Esophagus squamous epithelium (tissue), 5 donors: ENCODE measurements at regions not wholly inside any gene's neighbourhood (a gene's known extent, or its start where the extent isn't known, plus 50 kb on each side); places are given as distances from the start of the nearest gene placed in this dataset.

Experiments
- DNase-seq: peaks from one replicate; lab custom pipeline; 2025; lab: John Stamatoyannopoulos, UW
- H3K27ac ChIP-seq, 4 donors: fragments of 200-600 bp; sonication (generic); one replicate each; pipeline ENCODE4 v1.5.1; 2016 to 2019; ENCODE audit warnings: mild to moderate bottlenecking in 1 of 4
- H3K27me3 ChIP-seq, 4 donors: fragments of 200-600 bp; sonication (generic); 1 replicate in 3 of 4; 2 replicates in 1 of 4; pipeline versions ENCODE4 v1.5.1 to v1.6.0; 2017 to 2021; ENCODE audit warnings: antibody characterized with exemption in 1 of 4
- H3K36me3 ChIP-seq, 3 donors: fragments of 200-600 bp; sonication (generic); one replicate each; pipeline ENCODE4 v1.5.1; 2016 to 2019
- H3K4me1 ChIP-seq, 3 donors: fragments of 200-600 bp; sonication (generic); one replicate each; pipeline ENCODE4 v1.5.1; 2017 to 2019
- H3K4me3 ChIP-seq, 4 donors: fragments of 200-600 bp; sonication (generic); 1 replicate in 3 of 4; 2 replicates in 1 of 4; pipeline ENCODE4 v1.5.1; 2016 to 2019; ENCODE audit warnings: mild to moderate bottlenecking in 2 of 4, moderate library complexity in 1 of 4
- H3K9me3 ChIP-seq, 3 donors: fragments of 200-600 bp; sonication (generic); one replicate each; pipeline ENCODE4 v1.5.1; 2016 to 2019
- CTCF ChIP-seq, 6 experiments: fragments of 450-650 bp in 4 of 6; fragments of 200-600 bp in 2 of 6; sonication (generic) in 2 of 6; IDR thresholded peaks; one replicate each; pipeline ENCODE4 v1.5.1; 2016 to 2019; ENCODE audit warnings: antibody characterized with exemption in 6 of 6, mild to moderate bottlenecking in 4 of 6, moderate library complexity in 4 of 6
- POLR2A ChIP-seq, 4 donors: fragments of 450-650 bp; IDR thresholded peaks; one replicate each; pipeline ENCODE4 v1.6.1; 2017; ENCODE audit warnings: antibody characterized with exemption in 4 of 4, mild to moderate bottlenecking in 4 of 4, moderate library complexity in 3 of 4
- WGBS, 2 donors: methylation state at CpG; one replicate each; pipeline ENCODE4 v1.1.5; 2018; 5-methylcytosine and 5-hydroxymethylcytosine counted together
- intact Hi-C: fragments of 100-400 bp; cut with DNase I; formaldehyde crosslinking; loops from one replicate; pipeline ENCODE4 v1.15.0; 2022
- donor health status: DM: yes; HTN: yes; CAD: no.

GRCh38 chr6:54014440-54014839 is 96.8 kb upstream of the MLIP start:
- H3K27me3 ChIP-seq = no peaks in the 10 kb centered on the region
- 92 to 93% methylated on average over 7 to 8 of the region's 8 CpGs for WGBS, 2 donors
- DNase-seq = no peak
- no peaks in the 10 kb centered on the region for H3K36me3 ChIP-seq
- H3K27ac ChIP-seq = no peak overlapping the region
- H3K4me3 ChIP-seq = no peak overlapping the region
- TF ChIP-seq CTCF (IDR thresholded peaks at IDR 0.05) = no peak
- TF ChIP-seq POLR2A (IDR thresholded peaks at IDR 0.05) = no peak
- no peaks in the 10 kb centered on the region for H3K9me3 ChIP-seq
- intact Hi-C loops = no loop called here
- peaks cover 0 to 6% (median 0%) of the 10 kb centered on the region in 3 donors for H3K4me1 ChIP-seq

- 52 to 65% methylated on average over 2 of the region's 2 CpGs for WGBS, 2 donors
- no peak for DNase-seq
- no peak overlapping the region for H3K27ac ChIP-seq
- H3K36me3 ChIP-seq = no peaks in the 10 kb centered on the region
- no peaks in the 10 kb centered on the region for H3K4me1 ChIP-seq
- no peaks in the 10 kb centered on the region for H3K9me3 ChIP-seq
- H3K4me3 ChIP-seq = no peak overlapping the region
- H3K27me3 ChIP-seq = no peaks in the 10 kb centered on the region
- TF ChIP-seq POLR2A (IDR thresholded peaks at IDR 0.05) (no peak), CTCF (IDR thresholded peaks at IDR 0.05) (no peak)
- intact Hi-C loops = no loop called here
Measured at GRCh38 chr6:54017877-54018276, 93.4 kb upstream of the MLIP start.

- intact Hi-C loops = no loop called here
- TF ChIP-seq POLR2A (IDR thresholded peaks at IDR 0.05) = no peak
- TF ChIP-seq CTCF (IDR thresholded peaks at IDR 0.05) = no peak
- H3K4me1 ChIP-seq = no peaks in the 10 kb centered on the region
- DNase-seq = no peak
- no peak overlapping the region for H3K4me3 ChIP-seq
- 75 to 80% methylated on average over 5 of the region's 5 CpGs for WGBS, 2 donors
- no peaks in the 10 kb centered on the region for H3K36me3 ChIP-seq
- H3K9me3 ChIP-seq = no peaks in the 10 kb centered on the region
- no peaks in the 10 kb centered on the region for H3K27me3 ChIP-seq
- no peak overlapping the region for H3K27ac ChIP-seq
Measured at GRCh38 chr6:54018722-54019121, 92.5 kb upstream of the MLIP start.

- H3K4me3 ChIP-seq = no peak overlapping the region
- no peaks in the 10 kb centered on the region for H3K27me3 ChIP-seq
- no peak overlapping the region for H3K27ac ChIP-seq
- no peaks in the 10 kb centered on the region for H3K9me3 ChIP-seq
- no peaks in the 10 kb centered on the region for H3K4me1 ChIP-seq
- intact Hi-C loops = no loop called here
- no peak for DNase-seq
- TF ChIP-seq POLR2A (IDR thresholded peaks at IDR 0.05) (no peak), CTCF (IDR thresholded peaks at IDR 0.05) (no peak)
- no peaks in the 10 kb centered on the region for H3K36me3 ChIP-seq
Measured at GRCh38 chr6:54019860-54020259, 91.4 kb upstream of the MLIP start.

GRCh38 chr6:54020334-54020733 is 90.9 kb upstream of the MLIP start:
- Histone ChIP-seq H3K27ac (no peak overlapping the region), H3K4me1 (no peaks in the 10 kb centered on the region), H3K27me3 (no peaks in the 10 kb centered on the region), H3K9me3 (no peaks in the 10 kb centered on the region), H3K36me3 (no peaks in the 10 kb centered on the region), H3K4me3 (no peak overlapping the region)
- no peak for DNase-seq
- intact Hi-C loops = no loop called here
- no peak for TF ChIP-seq CTCF (IDR thresholded peaks at IDR 0.05)
- no peak for TF ChIP-seq POLR2A (IDR thresholded peaks at IDR 0.05)
- 64 to 71% methylated on average over 3 of the region's 3 CpGs for WGBS, 2 donors
